ACC112 (cell line): ENCODE measurements at regions not wholly inside any gene's neighbourhood (a gene's known extent, or its start where the extent isn't known, plus 50 kb on each side); places are given as distances from the start of the nearest gene placed in this dataset.
"Not testable (repeated sequence)": the region's sequence is repeated elsewhere in the genome, so short reads cannot be mapped to it uniquely, and the experiment has no call there.

ENCODE experiments used
- H2AFZ ChIP-seq: fragments of 200-600 bp; sonication (generic); one replicate; pipeline ENCODE4 v1.6.0; 2017; ENCODE audit warnings: antibody characterized with exemption, low read length; ENCODE audit not compliant: unreplicated experiment
- H3K27ac ChIP-seq: fragments of 200-600 bp; sonication (generic); 2 replicates; pipeline ENCODE4 v1.5.1; 2014; ENCODE audit warnings: low read depth, mild to moderate bottlenecking, antibody characterized with exemption, low read length, moderate library complexity
- H3K27me3 ChIP-seq: fragments of 200-600 bp; sonication (generic); 2 replicates; pipeline ENCODE4 v1.6.1; 2014; ENCODE audit warnings: mild to moderate bottlenecking, antibody characterized with exemption, low read length, moderate library complexity, mixed read lengths; ENCODE audit not compliant: insufficient read depth
- H3K36me3 ChIP-seq: fragments of 200-600 bp; sonication (generic); 2 replicates; pipeline ENCODE4 v1.6.1; 2016; ENCODE audit warnings: mild to moderate bottlenecking, antibody characterized with exemption, low read length, moderate library complexity, mixed read lengths; ENCODE audit not compliant: insufficient read depth
- H3K4me1 ChIP-seq: fragments of 200-600 bp; sonication (generic); one replicate; pipeline ENCODE4 v1.6.1; 2016; ENCODE audit warnings: low read length, mixed read lengths; ENCODE audit not compliant: insufficient read depth, unreplicated experiment, control insufficient read depth
- H3K4me3 ChIP-seq: fragments of 200-600 bp; sonication (generic); 2 replicates; pipeline ENCODE4 v1.5.1; 2014; ENCODE audit warnings: mild to moderate bottlenecking, low read depth, low read length
- H3K79me2 ChIP-seq: fragments of 200-600 bp; sonication (generic); one replicate; pipeline ENCODE4 v1.6.0; 2016; ENCODE audit warnings: low read length; ENCODE audit not compliant: control insufficient read depth, unreplicated experiment, insufficient read depth

- H3K27ac ChIP-seq, H3K79me2 ChIP-seq, H2AFZ ChIP-seq, H3K4me1 ChIP-seq, H3K4me3 ChIP-seq, H3K36me3 ChIP-seq: not testable (repeated sequence)
- H3K27me3 ChIP-seq = peaks cover 12% of the 10 kb centered on the region
These were observed 199.6 kb downstream of the USP22 start for GRCh38 chr17:20843261-20843660.

- not testable (repeated sequence) for H3K27ac ChIP-seq, H2AFZ ChIP-seq, H3K79me2 ChIP-seq, H3K4me1 ChIP-seq, H3K36me3 ChIP-seq
- Histone ChIP-seq H3K4me3 (peak overlapping the region; percentile 53; the same call in 1 of the 2 replicates), H3K27me3 (peaks cover 12% of the 10 kb centered on the region)
These were observed 198.8 kb downstream of the USP22 start for GRCh38 chr17:20843799-20844553.

GRCh38 chr17:20848869-20849443, 193.9 kb downstream of the USP22 start:
- H3K27ac ChIP-seq, H3K4me3 ChIP-seq, H3K79me2 ChIP-seq, H3K36me3 ChIP-seq, H3K4me1 ChIP-seq, H2AFZ ChIP-seq: not testable (repeated sequence)
- peaks cover 21% of the 10 kb centered on the region for H3K27me3 ChIP-seq

- H3K27me3 ChIP-seq = peaks cover 22% of the 10 kb centered on the region
- peak overlapping the region; percentile 71 for H3K4me3 ChIP-seq
- H2AFZ ChIP-seq = not testable (repeated sequence)
These were observed 191.1 kb downstream of the USP22 start for GRCh38 chr17:20851591-20852238.

GRCh38 chr17:20852239-20852989, 190.4 kb downstream of the USP22 start:
- Histone ChIP-seq H2AFZ (no peak overlapping the region), H3K27ac (no peak overlapping the region), H3K4me3 (peak overlapping the region; percentile 71), H3K27me3 (peaks cover 22% of the 10 kb centered on the region), H3K4me1 (peaks cover 4% of the 10 kb centered on the region), H3K36me3 (no peaks in the 10 kb centered on the region), H3K79me2 (no peaks in the 10 kb centered on the region)

More at GRCh38 chr17:20851591-20852238, 191.1 kb downstream of the USP22 start:
- H3K36me3 ChIP-seq, H3K27ac ChIP-seq, H3K79me2 ChIP-seq, H3K4me1 ChIP-seq: not testable (repeated sequence)

- peak overlapping the region; percentile 71 for H3K4me3 ChIP-seq
- peaks cover 4% of the 10 kb centered on the region for H3K4me1 ChIP-seq
- H3K27ac ChIP-seq = no peak overlapping the region
- H3K27me3 ChIP-seq = peaks cover 22% of the 10 kb centered on the region
- H2AFZ ChIP-seq = no peak overlapping the region
- no peaks in the 10 kb centered on the region for H3K36me3 ChIP-seq
- H3K79me2 ChIP-seq = no peaks in the 10 kb centered on the region
These were observed 189.8 kb downstream of the USP22 start for GRCh38 chr17:20852990-20853370.

- not testable (repeated sequence) for H3K36me3 ChIP-seq, H3K4me1 ChIP-seq, H3K27ac ChIP-seq, H3K79me2 ChIP-seq, H3K4me3 ChIP-seq, H3K27me3 ChIP-seq, H2AFZ ChIP-seq
These were observed 186.8 kb downstream of the USP22 start for GRCh38 chr17:20855910-20856470.

- not testable (repeated sequence) for H3K4me3 ChIP-seq, H3K79me2 ChIP-seq, H3K4me1 ChIP-seq, H3K27ac ChIP-seq, H3K36me3 ChIP-seq, H2AFZ ChIP-seq
- peaks cover 12% of the 10 kb centered on the region; the same call in 1 of the 2 replicates for H3K27me3 ChIP-seq
These were observed 176.2 kb downstream of the USP22 start for GRCh38 chr17:20866444-20867209.

GRCh38 chr17:20867436-20867937, 175.3 kb downstream of the USP22 start:
- H2AFZ ChIP-seq, H3K4me3 ChIP-seq: not testable (repeated sequence)

More at GRCh38 chr17:20867436-20867937, 175.3 kb downstream of the USP22 start:
- H3K79me2 ChIP-seq, H3K27ac ChIP-seq, H3K27me3 ChIP-seq, H3K4me1 ChIP-seq, H3K36me3 ChIP-seq: not testable (repeated sequence)
